ENCODE measurements at regions not wholly inside any gene's neighbourhood (a gene's known extent, or its start where the extent isn't known, plus 50 kb on each side); places are given as distances from the start of the nearest gene placed in this dataset.
"Not testable (repeated sequence)": the region's sequence is repeated elsewhere in the genome, so short reads cannot be mapped to it uniquely, and the experiment has no call there.

- no peaks in the 10 kb centered on the region for H3K27me3 Mint-ChIP-seq (ENCODE audit: low read depth)
- H3K4me1 Mint-ChIP-seq (ENCODE audit: low read depth) = no peaks in the 10 kb centered on the region
- CTCF ChIA-PET = no interaction called here
- H3K4me3 Mint-ChIP-seq = no peak overlapping the region
- intact Hi-C loops (cut with micrococcal nuclease) = no loop called here
- DNase-seq = no peak
- peaks cover 8% of the 10 kb centered on the region for H3K9me3 Mint-ChIP-seq
- H3K27ac Mint-ChIP-seq = no peak overlapping the region
- H3K36me3 Mint-ChIP-seq (ENCODE audit: low read depth) = no peaks in the 10 kb centered on the region
Measured at GRCh38 chr9:118652258-118652657, 717.0 kb downstream of the BRINP1 start.

- H3K4me1 Mint-ChIP-seq (ENCODE audit: low read depth) = no peaks in the 10 kb centered on the region
- intact Hi-C loops (cut with micrococcal nuclease) = no loop called here
- no peak overlapping the region for H3K4me3 Mint-ChIP-seq
- CTCF ChIA-PET = no interaction called here
- DNase-seq = no peak
- H3K27me3 Mint-ChIP-seq (ENCODE audit: low read depth) = no peaks in the 10 kb centered on the region
- H3K36me3 Mint-ChIP-seq (ENCODE audit: low read depth) = no peaks in the 10 kb centered on the region
- peaks cover 6% of the 10 kb centered on the region for H3K9me3 Mint-ChIP-seq
- H3K27ac Mint-ChIP-seq = no peak overlapping the region
Measured at GRCh38 chr9:118652912-118653311, 716.3 kb downstream of the BRINP1 start.

- Mint-ChIP-seq H3K9me3 (peaks cover 3% of the 10 kb centered on the region), H3K27ac (no peak overlapping the region), H3K27me3 (ENCODE audit: low read depth) (no peaks in the 10 kb centered on the region), H3K4me1 (ENCODE audit: low read depth) (no peaks in the 10 kb centered on the region), H3K4me3 (no peak overlapping the region), H3K36me3 (ENCODE audit: low read depth) (no peaks in the 10 kb centered on the region)
- intact Hi-C loops (cut with micrococcal nuclease) = no loop called here
- no peak for DNase-seq
- CTCF ChIA-PET = no interaction called here
Measured at GRCh38 chr9:118659011-118659410, 710.2 kb downstream of the BRINP1 start.

DNA sequence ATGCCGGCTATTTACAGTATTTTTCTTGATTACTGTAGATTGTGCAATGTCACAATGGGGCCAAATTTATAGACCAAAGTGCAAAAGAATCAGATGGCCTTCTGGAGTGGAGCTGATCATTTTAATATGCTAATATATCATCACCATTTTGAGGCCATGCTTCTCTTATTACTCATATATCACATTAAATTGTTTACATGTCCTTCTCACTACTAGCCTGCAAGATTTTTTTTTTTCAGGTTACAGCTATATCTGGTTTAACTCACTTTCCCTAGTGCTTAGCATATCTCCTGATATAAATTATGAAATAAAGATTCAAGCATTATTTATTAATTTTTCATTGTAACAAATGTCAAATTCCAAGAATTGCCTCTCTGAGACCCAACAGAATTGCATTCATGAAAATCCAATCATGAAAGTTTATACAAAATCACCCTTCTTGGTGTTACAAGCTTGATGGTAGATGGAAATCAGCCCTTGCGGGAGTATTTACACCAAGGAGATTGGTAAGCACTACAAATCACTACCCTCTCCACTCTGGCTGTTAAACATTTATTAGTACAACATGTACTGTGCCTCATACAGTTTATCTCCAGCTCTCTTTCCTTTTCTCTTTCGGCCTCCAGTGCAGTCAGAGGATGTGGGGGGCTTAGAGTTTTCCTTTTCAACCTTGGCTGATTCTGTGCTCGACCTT is 703.9 kb downstream of the BRINP1 start:
- DNase-seq = no peak
- intact Hi-C loops (cut with micrococcal nuclease) = no loop called here
- CTCF ChIA-PET = interaction anchor here (0.6 to 0.7 kb wide), 2 partner anchors 328 to 834 kb away, joined by 3 to 6 read pairs; no protein-coding TSS in a partner anchor
- Mint-ChIP-seq H3K4me3 (no peak overlapping the region), H3K27me3 (ENCODE audit: low read depth) (no peaks in the 10 kb centered on the region), H3K9me3 (no peaks in the 10 kb centered on the region), H3K4me1 (ENCODE audit: low read depth) (no peaks in the 10 kb centered on the region), H3K27ac (no peak overlapping the region), H3K36me3 (ENCODE audit: low read depth) (no peaks in the 10 kb centered on the region)

GRCh38 chr9:118670011-118670953 is 699.0 kb downstream of the BRINP1 start:
- Mint-ChIP-seq H3K4me1 (ENCODE audit: low read depth) (no peaks in the 10 kb centered on the region), H3K27ac (no peak overlapping the region), H3K27me3 (ENCODE audit: low read depth) (no peaks in the 10 kb centered on the region), H3K4me3 (no peak overlapping the region), H3K9me3 (no peaks in the 10 kb centered on the region), H3K36me3 (ENCODE audit: low read depth) (no peaks in the 10 kb centered on the region)
- CTCF ChIA-PET = interaction anchor here (0.6 kb wide), 1 partner anchor 821 kb away, joined by 3 read pairs; no protein-coding TSS in a partner anchor
- DNase-seq = no peak
- intact Hi-C loops (cut with micrococcal nuclease) = no loop called here

DNA sequence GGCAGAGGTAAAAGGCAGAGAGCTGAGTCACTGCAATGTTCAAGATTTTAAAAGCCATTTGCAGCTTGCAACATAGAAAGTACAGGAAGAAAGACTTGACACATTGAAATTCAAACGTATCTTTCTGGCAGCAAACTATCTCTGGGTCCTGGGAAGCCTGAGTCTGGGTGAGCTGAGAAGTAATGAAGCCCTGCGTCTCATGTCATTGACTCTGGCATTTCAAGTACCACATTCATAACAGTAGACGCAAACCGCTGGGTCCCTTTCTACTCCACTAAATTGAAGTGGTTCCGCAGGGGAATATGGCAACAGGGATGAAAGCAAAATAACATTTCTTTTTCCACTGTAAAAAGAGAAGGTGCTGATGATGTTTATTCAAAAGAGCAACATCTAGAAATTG is 694.3 kb downstream of the BRINP1 start:
- H3K36me3 Mint-ChIP-seq (ENCODE audit: low read depth) = no peaks in the 10 kb centered on the region
- DNase-seq = no peak
- CTCF ChIA-PET = no interaction called here
- H3K27me3 Mint-ChIP-seq (ENCODE audit: low read depth) = no peaks in the 10 kb centered on the region
- H3K4me3 Mint-ChIP-seq = no peak overlapping the region
- no peak overlapping the region for H3K27ac Mint-ChIP-seq
- no peaks in the 10 kb centered on the region for H3K4me1 Mint-ChIP-seq (ENCODE audit: low read depth)
- intact Hi-C loops (cut with micrococcal nuclease) = no loop called here
- H3K9me3 Mint-ChIP-seq = no peaks in the 10 kb centered on the region

DNA sequence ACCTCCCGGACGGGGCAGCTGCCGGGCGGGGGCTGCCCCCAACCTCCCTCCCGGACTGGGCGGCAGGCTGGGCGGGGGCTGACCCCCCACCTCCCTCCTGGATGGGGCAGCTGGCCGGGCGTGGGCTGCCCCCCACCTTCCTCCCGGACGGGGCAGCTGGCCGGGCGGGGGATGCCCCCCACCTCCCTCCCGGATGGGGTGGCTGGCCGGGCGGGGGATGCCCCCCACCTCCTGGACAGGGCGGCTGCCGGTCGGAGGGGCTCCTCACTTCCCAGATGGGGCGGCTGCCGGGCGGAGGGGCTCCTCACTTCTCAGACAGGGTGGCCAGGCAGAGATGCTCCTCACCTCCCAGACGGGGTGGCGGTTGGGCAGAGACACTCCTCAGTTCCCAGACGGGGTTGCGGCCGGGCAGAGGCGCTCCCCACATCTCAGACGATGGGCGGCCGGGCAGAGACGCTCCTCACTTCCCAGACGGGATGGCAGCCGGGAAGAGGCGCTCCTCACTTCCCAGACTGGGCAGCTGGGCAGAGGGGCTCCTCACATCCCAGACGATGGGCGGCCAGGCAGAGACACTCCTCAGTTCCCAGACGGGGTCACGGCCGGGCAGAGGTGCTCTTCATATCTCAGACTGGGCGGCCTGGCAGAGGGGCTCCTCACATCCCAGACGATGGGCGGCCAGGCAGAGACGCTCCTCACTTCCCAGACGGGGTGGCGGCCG is 691.1 kb downstream of the BRINP1 start:
- intact Hi-C loops (cut with micrococcal nuclease); H3K4me1 Mint-ChIP-seq (ENCODE audit: low read depth); H3K36me3 Mint-ChIP-seq (ENCODE audit: low read depth); H3K9me3 Mint-ChIP-seq; H3K27me3 Mint-ChIP-seq (ENCODE audit: low read depth); H3K4me3 Mint-ChIP-seq; CTCF ChIA-PET; H3K27ac Mint-ChIP-seq; DNase-seq: not testable (repeated sequence)

DNA sequence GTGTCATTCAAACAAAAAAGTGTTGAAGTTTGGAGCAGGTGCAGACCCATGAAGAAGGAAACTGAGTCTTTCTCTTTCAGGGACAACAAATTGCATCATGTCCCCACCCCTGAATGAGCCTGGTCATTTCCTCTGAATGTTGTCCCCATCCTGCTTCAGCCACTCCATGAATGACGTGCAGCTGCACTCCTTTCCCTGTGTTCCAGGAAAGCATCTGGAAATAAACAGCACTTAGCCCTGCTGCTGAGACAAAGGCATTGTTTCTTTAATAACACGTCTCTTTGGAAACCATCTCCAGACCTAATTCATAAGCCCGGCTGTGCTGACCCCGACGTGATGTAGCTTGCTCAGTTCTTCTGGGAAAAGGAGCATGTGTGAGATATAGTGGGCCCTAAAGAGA is 682.3 kb downstream of the BRINP1 start:
- H3K4me1 Mint-ChIP-seq (ENCODE audit: low read depth) = no peaks in the 10 kb centered on the region
- peaks cover 2% of the 10 kb centered on the region for H3K9me3 Mint-ChIP-seq
- CTCF ChIA-PET = no interaction called here
- no peaks in the 10 kb centered on the region for H3K27me3 Mint-ChIP-seq (ENCODE audit: low read depth)
- intact Hi-C loops (cut with micrococcal nuclease) = no loop called here
- no peak for DNase-seq
- no peak overlapping the region for H3K27ac Mint-ChIP-seq
- H3K36me3 Mint-ChIP-seq (ENCODE audit: low read depth) = no peaks in the 10 kb centered on the region
- no peak overlapping the region for H3K4me3 Mint-ChIP-seq

DNA sequence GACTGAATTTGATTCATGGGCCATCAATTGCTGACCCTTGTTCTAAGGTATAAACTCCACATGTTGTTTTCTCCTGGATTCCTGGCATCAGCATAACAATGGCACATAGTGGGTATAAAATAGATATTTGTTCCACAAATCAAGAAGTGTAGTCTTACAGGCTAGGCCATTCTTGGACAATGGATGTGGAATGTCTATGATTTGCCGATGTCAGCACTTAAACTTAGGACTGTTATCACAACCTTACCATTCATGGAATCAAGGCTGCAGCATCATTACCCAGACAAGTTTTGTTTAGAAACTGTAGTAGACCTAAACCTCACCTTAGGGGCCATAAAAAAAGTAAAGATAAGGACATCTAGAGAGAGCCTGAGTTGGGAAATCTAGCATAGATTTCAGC is 680.0 kb downstream of the BRINP1 start:
- CTCF ChIA-PET = no interaction called here
- no peak for DNase-seq
- no peaks in the 10 kb centered on the region for H3K36me3 Mint-ChIP-seq (ENCODE audit: low read depth)
- H3K9me3 Mint-ChIP-seq = peaks cover 5% of the 10 kb centered on the region
- intact Hi-C loops (cut with micrococcal nuclease) = no loop called here
- no peak overlapping the region for H3K27ac Mint-ChIP-seq
- H3K4me3 Mint-ChIP-seq = no peak overlapping the region
- no peaks in the 10 kb centered on the region for H3K27me3 Mint-ChIP-seq (ENCODE audit: low read depth)
- no peaks in the 10 kb centered on the region for H3K4me1 Mint-ChIP-seq (ENCODE audit: low read depth)

- Mint-ChIP-seq H3K36me3 (ENCODE audit: low read depth) (no peaks in the 10 kb centered on the region), H3K27ac (no peak overlapping the region), H3K4me1 (ENCODE audit: low read depth) (no peaks in the 10 kb centered on the region), H3K9me3 (peaks cover 6% of the 10 kb centered on the region), H3K27me3 (ENCODE audit: low read depth) (no peaks in the 10 kb centered on the region), H3K4me3 (no peak overlapping the region)
- DNase-seq = no peak
- CTCF ChIA-PET = no interaction called here
- intact Hi-C loops (cut with micrococcal nuclease) = no loop called here
Measured at GRCh38 chr9:118692613-118693012, 676.6 kb downstream of the BRINP1 start.

- no peaks in the 10 kb centered on the region for H3K36me3 Mint-ChIP-seq (ENCODE audit: low read depth)
- CTCF ChIA-PET = no interaction called here
- no peak overlapping the region for H3K27ac Mint-ChIP-seq
- H3K4me1 Mint-ChIP-seq (ENCODE audit: low read depth) = no peaks in the 10 kb centered on the region
- intact Hi-C loops (cut with micrococcal nuclease) = no loop called here
- DNase-seq = no peak
- no peak overlapping the region for H3K4me3 Mint-ChIP-seq
- peaks cover 6% of the 10 kb centered on the region for H3K9me3 Mint-ChIP-seq
- H3K27me3 Mint-ChIP-seq (ENCODE audit: low read depth) = no peaks in the 10 kb centered on the region
Measured at GRCh38 chr9:118693645-118694044, 675.6 kb downstream of the BRINP1 start.

DNA sequence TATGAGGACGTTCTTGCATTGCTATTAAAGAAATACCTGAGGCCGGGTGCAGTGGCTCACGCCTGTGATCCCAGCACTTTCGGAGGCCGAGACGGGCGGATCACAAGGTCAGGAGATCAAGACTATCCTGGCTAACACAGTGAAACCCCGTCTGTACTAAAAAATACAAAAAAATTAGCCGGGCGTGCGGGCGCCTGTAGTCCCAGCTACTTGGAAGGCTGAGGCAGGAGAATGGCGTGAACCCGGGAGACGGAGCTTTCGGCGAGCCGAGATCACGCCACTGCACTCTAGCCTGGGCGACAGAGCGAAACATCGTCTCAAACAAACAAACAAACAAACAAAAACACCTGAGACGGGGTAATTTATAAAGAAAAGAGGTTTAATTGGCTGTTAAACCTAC is 674.0 kb downstream of the BRINP1 start:
- H3K9me3 Mint-ChIP-seq; H3K4me3 Mint-ChIP-seq; H3K27ac Mint-ChIP-seq; H3K36me3 Mint-ChIP-seq (ENCODE audit: low read depth); DNase-seq; intact Hi-C loops (cut with micrococcal nuclease); H3K4me1 Mint-ChIP-seq (ENCODE audit: low read depth); CTCF ChIA-PET; H3K27me3 Mint-ChIP-seq (ENCODE audit: low read depth): not testable (repeated sequence)

Measured in activated naive CD4-positive, alpha-beta T cell treated with anti-CD3 and anti-CD28 coated beads for 36 hours (primary cell).